Transverse colon (tissue), 3 donors: ENCODE measurements at regions not wholly inside any gene's neighbourhood (a gene's known extent, or its start where the extent isn't known, plus 50 kb on each side); places are given as distances from the start of the nearest gene placed in this dataset.

Source experiments
- EP300 ChIP-seq: sonication (generic); formaldehyde crosslinking; IDR thresholded peaks from one replicate; pipeline ENCODE4 v1.6.1; 2017; ENCODE audit warnings: antibody characterized with exemption, low read depth
- POLR2A ChIP-seq: fragments of 450-650 bp; IDR thresholded peaks from one replicate; pipeline ENCODE4 v1.6.1; 2016; ENCODE audit warnings: antibody characterized with exemption, mild to moderate bottlenecking, moderate library complexity
- TF ChIP-seq, protein P1 (sequence below), 5 experiments: fragments of 200-600 bp in 3 of 5; fragments of 450-650 bp in 2 of 5; sonication (generic) in 3 of 5; IDR thresholded peaks; 1 replicate in 2 of 5; 2 replicates in 3 of 5; pipeline ENCODE4 v1.5.1; 2016 to 2017; ENCODE audit warnings: antibody characterized with exemption in 5 of 5, inconsistent platforms in 3 of 5, mild to moderate bottlenecking in 2 of 5, moderate library complexity in 1 of 5

DNA sequence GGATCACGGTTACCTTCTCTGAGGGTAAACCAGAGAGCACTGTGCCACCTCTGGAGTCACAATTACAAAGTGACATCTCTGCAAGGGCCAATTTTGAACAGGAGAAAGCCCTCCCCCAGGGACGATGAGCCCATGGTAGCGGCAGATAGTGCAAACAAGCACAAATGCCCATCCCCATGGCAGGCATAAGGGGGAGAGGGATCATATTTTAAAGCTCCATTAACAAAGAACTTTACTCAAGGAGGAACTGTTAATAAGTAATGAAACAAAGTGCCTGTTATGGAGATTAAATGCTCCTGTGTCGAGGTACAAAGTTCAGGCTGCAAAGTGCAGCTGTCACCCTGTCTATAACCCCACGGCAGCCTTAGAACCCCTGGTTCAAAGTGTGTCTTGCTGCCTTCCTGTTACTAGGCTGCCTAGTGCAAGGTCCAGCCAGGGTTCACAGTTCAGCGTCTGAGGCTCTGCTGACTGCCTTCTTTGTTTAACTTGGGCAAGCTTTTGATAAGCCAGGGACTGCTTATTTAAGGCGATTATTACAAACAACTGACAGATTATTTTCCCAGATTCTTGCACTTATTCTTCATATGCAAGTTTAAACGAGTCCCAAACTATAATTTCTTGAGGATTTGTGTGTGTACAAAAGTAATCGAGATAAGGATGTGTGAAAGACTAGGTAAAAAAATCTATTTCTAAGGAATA lies 75.7 kb upstream of the NRIP1 start:
- peak; percentile 28 for TF ChIP-seq EP300
- TF ChIP-seq, protein P1, sequence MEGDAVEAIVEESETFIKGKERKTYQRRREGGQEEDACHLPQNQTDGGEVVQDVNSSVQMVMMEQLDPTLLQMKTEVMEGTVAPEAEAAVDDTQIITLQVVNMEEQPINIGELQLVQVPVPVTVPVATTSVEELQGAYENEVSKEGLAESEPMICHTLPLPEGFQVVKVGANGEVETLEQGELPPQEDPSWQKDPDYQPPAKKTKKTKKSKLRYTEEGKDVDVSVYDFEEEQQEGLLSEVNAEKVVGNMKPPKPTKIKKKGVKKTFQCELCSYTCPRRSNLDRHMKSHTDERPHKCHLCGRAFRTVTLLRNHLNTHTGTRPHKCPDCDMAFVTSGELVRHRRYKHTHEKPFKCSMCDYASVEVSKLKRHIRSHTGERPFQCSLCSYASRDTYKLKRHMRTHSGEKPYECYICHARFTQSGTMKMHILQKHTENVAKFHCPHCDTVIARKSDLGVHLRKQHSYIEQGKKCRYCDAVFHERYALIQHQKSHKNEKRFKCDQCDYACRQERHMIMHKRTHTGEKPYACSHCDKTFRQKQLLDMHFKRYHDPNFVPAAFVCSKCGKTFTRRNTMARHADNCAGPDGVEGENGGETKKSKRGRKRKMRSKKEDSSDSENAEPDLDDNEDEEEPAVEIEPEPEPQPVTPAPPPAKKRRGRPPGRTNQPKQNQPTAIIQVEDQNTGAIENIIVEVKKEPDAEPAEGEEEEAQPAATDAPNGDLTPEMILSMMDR (IDR thresholded peaks at IDR 0.05): no peak
- no peak for TF ChIP-seq POLR2A
